ENCODE measurements at regions not wholly inside any gene's neighbourhood (a gene's known extent, or its start where the extent isn't known, plus 50 kb on each side); places are given as distances from the start of the nearest gene placed in this dataset.

GRCh38 chr1:228850141-228851100 lies 115.1 kb downstream of the RHOU start:
- FAIRE-seq: no peak

DNA sequence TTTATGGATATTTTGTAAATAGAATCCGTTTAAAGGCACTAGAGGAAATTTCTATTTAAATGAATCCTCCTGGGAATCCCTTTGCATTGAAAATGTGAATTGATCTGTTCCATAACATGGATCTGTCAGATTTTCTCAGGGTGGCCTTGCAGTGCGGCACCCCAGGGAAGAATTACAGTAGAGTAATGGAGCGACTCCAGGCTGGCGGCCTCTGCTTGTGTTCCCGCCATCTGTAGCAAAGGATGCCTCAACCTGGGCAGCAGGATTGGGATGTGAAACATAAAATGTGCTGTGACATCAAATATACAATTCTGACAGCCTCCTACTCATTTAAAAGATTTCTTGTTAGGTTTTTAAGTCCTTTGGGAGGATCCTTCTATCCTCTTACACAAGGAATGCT lies 115.9 kb downstream of the RHOU start:
- no peak for FAIRE-seq

GRCh38 chr1:228851618-228852017 lies 116.3 kb downstream of the RHOU start:
- no peak for FAIRE-seq

- no peak for FAIRE-seq
Measured at GRCh38 chr1:228852024-228852423, 116.7 kb downstream of the RHOU start.

- no peak for FAIRE-seq
Measured at GRCh38 chr1:228852511-228853088, 117.3 kb downstream of the RHOU start.

GRCh38 chr1:228853191-228853590 lies 117.9 kb downstream of the RHOU start:
- no peak for FAIRE-seq

- no peak for FAIRE-seq
Measured at GRCh38 chr1:228853637-228854036, 118.4 kb downstream of the RHOU start.

- FAIRE-seq: no peak
Measured at GRCh38 chr1:228854907-228855306, 119.6 kb downstream of the RHOU start.

DNA sequence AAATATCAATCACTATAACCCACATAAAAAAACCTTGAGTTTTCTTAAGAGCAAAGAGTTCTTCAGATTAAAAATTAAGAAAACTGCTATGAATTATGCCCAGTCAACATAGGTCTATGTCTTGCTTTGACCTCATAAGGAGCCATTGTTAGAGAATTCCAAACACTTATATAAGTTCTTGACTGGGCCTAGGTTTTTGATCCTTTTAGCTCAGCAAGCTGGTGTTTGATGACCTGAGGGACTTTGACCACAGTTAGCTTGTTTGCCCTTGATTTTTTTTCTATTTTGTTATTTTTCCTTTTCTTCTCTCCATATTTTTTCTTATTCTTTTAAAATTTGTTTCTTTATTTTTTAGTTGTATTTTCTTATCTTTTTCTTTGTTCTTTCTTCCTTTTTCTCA lies 122.3 kb downstream of the RHOU start:
- FAIRE-seq: no peak

- no peak for FAIRE-seq
Measured at GRCh38 chr1:228860911-228861831, 125.9 kb downstream of the RHOU start.

- FAIRE-seq: no peak
Measured at GRCh38 chr1:228861832-228862180, 126.5 kb downstream of the RHOU start.

- FAIRE-seq: no peak
Measured at GRCh38 chr1:228862542-228863505, 127.5 kb downstream of the RHOU start.

- no peak for FAIRE-seq
Measured at GRCh38 chr1:228863776-228864175, 128.5 kb downstream of the RHOU start.

DNA sequence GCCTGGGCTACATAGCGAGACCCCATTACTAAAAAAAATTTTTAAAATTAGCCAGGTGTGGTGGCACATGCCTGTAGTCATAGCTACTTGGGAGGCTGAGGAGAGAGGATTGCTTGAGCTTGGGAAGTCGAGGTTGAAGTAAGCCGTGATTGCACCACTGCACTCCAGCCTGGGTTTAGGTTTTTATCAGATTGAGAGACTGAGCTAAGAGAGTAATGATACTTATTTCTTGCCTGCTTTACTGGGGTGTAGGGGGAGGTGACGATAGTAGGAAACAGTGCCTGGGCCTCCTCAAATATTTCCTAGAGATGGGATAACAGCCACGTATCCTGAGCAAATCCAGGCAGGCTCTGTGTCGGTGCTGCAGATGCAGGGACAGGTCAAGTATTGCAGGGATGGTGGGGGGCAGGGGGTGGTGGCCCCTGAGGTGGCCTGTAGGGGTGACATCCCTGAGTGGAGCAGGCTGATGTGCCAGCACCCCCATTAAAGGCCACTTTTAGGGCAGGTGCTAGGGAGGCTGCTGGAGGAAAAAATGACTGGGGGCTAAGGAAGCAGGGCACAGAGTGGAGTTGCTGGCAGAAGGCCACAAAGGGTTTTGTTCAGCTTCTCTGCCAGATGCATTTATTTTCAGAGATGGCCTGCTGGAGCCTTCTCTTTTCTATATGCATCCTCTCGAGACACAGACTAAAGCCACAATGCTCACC lies 130.5 kb downstream of the RHOU start:
- no peak for FAIRE-seq

GRCh38 chr1:228866468-228866867 lies 131.2 kb downstream of the RHOU start:
- no peak for FAIRE-seq

- no peak for FAIRE-seq
Measured at GRCh38 chr1:228867108-228867950, 132.1 kb downstream of the RHOU start.

DNA sequence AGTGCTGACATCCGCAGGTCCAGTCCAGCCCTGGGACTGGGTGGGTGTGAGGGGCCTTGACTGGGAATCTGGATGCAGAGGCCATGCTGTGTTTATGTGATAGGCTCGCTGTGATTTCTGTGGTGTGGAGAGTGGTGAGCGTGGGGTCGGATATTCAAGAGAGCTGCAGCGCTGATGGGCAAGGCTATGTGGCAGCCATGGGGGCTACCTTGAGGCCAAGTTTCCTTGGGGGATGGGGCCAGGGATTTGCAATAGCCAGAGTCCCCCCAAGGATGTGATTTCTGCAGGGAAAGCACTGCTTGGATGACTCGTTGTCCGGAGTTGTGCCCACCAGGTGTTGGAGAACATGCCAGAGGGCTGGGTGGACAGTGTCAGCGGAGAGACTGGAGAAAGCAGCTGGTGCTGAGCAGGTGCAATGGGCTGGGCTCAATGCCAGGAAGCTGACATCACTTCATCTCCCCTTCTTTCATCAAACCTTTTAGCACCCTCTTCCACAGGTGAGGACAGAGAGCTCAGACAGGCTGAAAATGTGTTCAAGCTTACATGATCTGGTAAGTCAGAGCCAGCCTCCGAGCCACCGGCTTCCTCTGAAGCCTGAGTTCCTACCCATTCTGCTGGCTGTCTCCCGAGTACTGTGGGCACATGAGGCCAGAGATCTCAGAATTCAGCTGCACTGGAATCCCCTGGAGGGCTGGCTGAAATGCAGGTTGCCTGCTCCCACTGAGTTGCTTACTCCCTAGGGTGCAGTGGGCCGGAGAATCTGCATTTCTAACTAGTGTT lies 132.9 kb downstream of the RHOU start:
- no peak for FAIRE-seq

DNA sequence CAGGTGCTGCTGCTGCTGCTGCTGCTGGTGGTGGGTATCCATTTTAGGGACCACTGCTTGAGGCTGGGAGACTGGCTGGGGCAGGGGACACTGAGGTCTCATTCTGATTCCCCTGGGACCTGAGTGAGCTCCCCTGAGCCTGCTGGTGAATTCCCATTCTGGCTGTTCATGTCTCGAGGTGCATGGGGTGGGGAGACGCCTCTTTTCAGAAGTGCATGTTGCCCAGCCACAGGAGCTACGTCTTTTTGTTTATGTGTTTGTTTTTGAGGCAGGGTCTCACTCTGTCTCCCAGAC lies 133.4 kb downstream of the RHOU start:
- FAIRE-seq: no peak

DNA sequence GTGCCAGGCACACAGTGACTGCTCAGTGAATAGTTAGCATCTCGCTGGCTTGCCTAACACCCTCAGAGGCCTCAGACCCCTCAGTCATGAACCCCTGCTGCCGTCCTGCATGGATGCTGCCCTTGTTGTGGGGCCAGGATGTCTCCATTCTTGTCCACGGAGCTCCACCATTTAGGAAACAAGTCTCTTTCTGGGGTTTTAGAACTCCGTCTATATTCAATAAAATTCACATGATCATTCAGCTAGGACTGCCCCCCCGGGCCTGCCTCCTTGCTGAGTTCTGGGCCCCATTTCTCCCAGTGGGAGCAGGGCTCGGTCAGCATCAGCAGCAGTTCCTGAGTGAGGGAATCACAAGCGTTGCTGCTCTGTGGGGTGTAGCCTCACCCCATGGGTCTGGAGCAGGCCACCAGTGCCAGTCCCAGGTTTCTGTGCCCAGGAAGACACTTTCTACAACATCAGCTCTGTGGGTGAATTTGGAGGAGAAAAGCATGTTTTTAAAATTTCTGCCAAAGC lies 134.1 kb downstream of the RHOU start:
- no peak for FAIRE-seq
